Renal cortex interstitium (tissue), 11 donors: ENCODE measurements at regions not wholly inside any gene's neighbourhood (a gene's known extent, or its start where the extent isn't known, plus 50 kb on each side); places are given as distances from the start of the nearest gene placed in this dataset.
"Not testable (repeated sequence)": the region's sequence is repeated elsewhere in the genome, so short reads cannot be mapped to it uniquely, and the experiment has no call there.

Experiments used
- DNase-seq, 11 donors: peaks; one replicate each; pipeline ENCODE4 v3.0.0-alpha.2; 2013; ENCODE audit warnings: low read depth in 9 of 11, low spot score in 4 of 11; ENCODE audit errors: extremely low read depth in 1 of 11

DNA sequence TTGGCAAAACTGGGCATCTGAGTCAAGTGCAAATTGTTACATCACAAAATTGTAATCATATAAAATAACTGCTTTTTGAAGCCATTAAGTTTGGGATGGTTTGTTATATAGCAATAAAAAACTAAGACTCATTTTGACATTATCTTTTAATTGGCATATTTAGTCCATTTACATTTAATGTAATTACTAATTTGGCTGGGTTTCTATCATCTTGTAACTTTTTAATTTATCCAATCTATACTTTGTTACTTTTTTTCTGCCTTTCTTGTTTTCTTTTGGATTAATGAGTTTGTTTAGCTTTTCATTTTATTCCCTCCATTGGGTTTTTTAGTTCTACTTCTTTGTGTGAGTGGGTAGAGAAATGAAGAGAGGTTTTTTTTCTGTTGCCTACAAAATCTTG is 76.3 kb downstream of the DRAM2 start:
- no peak for DNase-seq

DNA sequence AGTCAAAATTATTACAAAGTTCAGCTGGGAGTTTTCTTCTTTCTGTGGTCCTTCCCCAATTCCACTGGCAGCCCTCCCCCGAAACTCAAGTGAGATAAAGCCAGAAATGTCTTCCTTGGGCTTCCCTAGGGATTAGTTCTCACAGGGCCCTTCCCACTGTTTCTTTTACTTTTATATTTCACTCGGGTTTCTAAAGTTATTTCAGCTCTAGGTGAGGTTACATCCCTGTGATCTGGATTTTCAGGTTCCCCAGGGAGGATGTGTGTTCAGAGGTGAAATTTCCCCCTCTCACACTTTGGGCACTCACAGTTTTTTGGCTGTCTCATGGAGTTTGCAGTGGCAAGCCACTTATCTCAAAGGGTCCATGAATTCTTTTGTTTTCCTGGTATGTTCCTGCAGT is 77.3 kb downstream of the DRAM2 start:
- DNase-seq, result no peak

GRCh38 chr1:111062081-111062480 is 77.8 kb downstream of the DRAM2 start:
- DNase-seq, result no peak

DNA sequence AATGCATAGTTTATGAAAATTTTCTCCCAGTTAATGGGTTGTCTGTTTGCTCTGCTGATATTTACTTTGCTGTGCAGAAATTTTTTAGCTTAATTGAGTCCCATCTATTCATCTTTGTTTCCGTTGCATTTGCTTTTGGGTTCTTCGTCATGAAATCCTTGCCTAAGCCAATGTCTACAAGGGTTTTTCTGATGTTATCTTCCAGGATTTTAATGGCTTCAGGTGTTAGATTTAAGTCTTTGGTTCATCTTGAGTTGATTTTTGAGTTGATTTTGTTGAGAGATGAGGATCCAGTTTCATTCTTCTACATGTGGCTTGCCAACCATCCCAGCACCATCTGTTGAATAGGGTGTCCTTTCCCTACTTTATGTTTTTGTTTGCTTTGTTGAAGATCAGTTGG is 85.2 kb downstream of the DRAM2 start:
- DNase-seq, result no peak

DNA sequence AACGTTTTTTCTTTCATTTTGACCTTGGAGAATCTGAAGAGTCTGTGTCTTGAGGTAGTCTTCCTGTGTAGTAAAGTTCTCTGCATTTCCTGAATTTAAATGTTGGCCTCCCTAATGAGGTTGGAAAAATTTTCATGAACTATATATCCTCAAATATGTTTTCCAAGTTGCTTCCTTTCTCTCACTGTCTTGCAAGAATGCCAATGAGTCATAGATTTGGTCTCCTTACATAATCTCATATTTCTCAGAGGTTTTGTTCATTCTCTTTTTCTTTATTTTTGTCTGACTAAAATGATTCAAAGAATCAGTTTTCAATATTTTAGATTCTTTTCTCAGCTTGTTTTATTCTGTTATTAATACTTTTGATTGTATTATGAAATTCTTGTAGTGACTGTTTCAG is 87.6 kb downstream of the DRAM2 start:
- DNase-seq, result no peak

DNA sequence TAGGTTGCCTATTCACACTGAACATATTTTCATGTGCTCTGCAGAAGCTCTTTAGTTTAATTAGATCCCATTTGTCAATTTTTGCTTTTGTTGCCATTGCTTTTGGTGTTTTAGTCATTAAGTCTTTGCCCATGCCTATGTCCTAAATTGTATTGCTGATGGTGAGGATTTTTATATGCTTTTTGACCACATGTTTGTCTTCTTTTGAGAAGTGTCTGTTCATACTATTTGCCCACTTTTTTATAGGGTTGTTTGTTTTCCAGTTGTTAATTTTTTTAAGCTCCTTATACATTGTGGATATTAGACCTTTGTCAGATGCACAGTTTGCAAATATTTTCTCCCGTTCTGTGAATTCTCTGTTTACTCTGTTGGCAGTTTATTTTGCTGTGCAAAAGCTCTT is 84.5 kb upstream of the LRIF1 start:
- DNase-seq, result not testable (repeated sequence)

- DNase-seq, result no peak
Measured at GRCh38 chr1:111045033-111045722, 81.5 kb upstream of the LRIF1 start.

DNA sequence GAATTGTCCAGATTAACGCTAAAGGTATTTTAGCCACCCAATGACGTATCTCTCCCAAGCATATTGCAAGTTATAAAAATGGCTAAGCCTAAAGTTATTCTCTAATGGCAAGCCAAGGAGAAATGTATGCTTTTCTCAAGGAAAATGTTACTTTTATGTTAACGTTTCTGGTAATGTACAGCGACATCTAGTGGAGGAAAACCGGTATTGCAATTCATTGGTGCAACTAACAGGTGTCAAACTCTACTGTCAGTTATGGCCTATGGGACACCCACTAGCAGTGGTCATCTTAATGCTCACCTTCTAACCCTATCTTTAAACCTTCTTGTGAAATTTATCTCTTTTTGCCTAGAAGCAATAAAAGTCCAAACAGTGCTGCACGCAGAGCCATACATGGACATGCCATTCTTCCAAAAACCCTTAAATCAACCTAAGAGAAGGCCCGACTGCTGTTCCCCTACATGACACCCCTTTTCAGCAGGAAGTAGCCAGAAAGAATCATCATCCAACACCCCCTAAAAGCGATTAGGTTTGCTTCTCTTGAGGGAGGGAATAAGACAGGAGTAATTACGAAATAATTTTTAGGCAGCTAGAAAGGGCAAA is 68.7 kb upstream of the LRIF1 start:
- peak in 3 of 11 donors; percentile 3 to 4 (median 3) for DNase-seq

DNA sequence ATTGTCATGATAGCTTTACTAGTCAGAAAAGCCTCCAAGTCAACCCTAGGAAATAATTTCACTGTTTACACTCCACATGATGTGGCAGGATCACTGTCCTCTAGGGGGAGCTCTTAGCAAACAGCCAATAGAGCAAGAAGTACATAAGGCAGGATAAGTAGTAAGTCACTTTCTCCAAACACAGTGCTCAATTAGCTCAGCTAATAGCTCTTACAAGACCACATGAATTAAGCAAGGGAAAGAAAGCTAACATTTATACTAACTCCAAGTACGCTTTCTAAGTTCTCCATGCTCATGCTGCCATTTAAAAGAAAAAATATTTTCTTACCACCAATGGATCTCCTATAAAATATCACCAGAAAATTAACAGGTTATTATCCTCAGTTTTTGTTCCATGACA is 66.9 kb upstream of the LRIF1 start:
- peak in 1 of 11 donors; percentile 4 for DNase-seq

DNA sequence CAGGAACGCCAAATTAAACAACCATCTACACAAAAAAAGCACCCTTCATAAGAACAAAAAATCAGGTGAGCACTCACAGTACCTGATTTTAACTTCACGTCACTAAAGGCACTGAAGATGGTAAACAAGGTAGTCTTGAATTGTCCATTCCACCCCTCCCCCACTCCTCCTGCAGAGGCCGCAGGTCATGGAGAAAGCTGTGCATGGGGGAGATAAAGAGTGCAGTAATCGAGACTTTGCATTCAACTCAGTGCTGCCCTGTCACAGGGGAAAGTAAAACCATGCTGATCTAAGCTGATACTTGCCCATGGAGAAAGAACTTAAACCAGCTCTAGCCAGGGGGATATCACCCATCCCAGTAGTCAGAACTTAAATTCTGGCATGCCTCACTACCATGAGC is 61.4 kb upstream of the LRIF1 start:
- no peak for DNase-seq

- no peak for DNase-seq
Measured at GRCh38 chr1:111015222-111015621, 51.5 kb upstream of the LRIF1 start.
